ENCODE measurements at regions not wholly inside any gene's neighbourhood (a gene's known extent, or its start where the extent isn't known, plus 50 kb on each side); places are given as distances from the start of the nearest gene placed in this dataset.

GRCh38 chrX:45788941-45789348 is 588.3 kb upstream of the DIPK2B start:
- Histone ChIP-seq H3K27ac (replicated peaks) (no peak overlapping the region), H3K4me3 (replicated peaks; ENCODE audit: insufficient read depth, low read length) (no peak overlapping the region), H3K27me3 (ENCODE audit: insufficient read depth, poor library complexity, severe bottlenecking) (no peaks in the 10 kb centered on the region)
- no peak for DNase-seq (ENCODE audit: low read depth in 1 of 2, low spot score in 1 of 2)
- TF ChIP-seq REST (IDR thresholded peaks at IDR 0.05; ENCODE audit: insufficient replicate concordance, low read depth) (no peak), GABPA (IDR thresholded peaks at IDR 0.05; ENCODE audit: low read depth) (no peak), POLR2AphosphoS5 (IDR thresholded peaks at IDR 0.05; ENCODE audit: low read depth) (no peak), SPI1 (IDR thresholded peaks at IDR 0.05; ENCODE audit: borderline replicate concordance, low read depth) (no peak), CTCF (IDR thresholded peaks at IDR 0.05; ENCODE audit: insufficient read depth, low read length) (no peak)

GRCh38 chrX:45788315-45788714 is 587.6 kb upstream of the DIPK2B start:
- Histone ChIP-seq H3K27ac (replicated peaks) (no peak overlapping the region), H3K4me3 (replicated peaks; ENCODE audit: insufficient read depth, low read length) (no peak overlapping the region), H3K27me3 (ENCODE audit: insufficient read depth, poor library complexity, severe bottlenecking) (no peaks in the 10 kb centered on the region)
- DNase-seq (ENCODE audit: low read depth in 1 of 2, low spot score in 1 of 2) = no peak
- TF ChIP-seq CTCF (IDR thresholded peaks at IDR 0.05; ENCODE audit: insufficient read depth, low read length) = no peak
- TF ChIP-seq REST (IDR thresholded peaks at IDR 0.05; ENCODE audit: insufficient replicate concordance, low read depth) = no peak
- no peak for TF ChIP-seq SPI1 (IDR thresholded peaks at IDR 0.05; ENCODE audit: borderline replicate concordance, low read depth)
- TF ChIP-seq GABPA (IDR thresholded peaks at IDR 0.05; ENCODE audit: low read depth) = no peak
- no peak for TF ChIP-seq POLR2AphosphoS5 (IDR thresholded peaks at IDR 0.05; ENCODE audit: low read depth)

GRCh38 chrX:45784590-45784989 is 583.9 kb upstream of the DIPK2B start:
- no peak for DNase-seq (ENCODE audit: low read depth in 1 of 2, low spot score in 1 of 2)
- TF ChIP-seq CTCF (IDR thresholded peaks at IDR 0.05; ENCODE audit: insufficient read depth, low read length) (no peak), POLR2AphosphoS5 (IDR thresholded peaks at IDR 0.05; ENCODE audit: low read depth) (no peak), REST (IDR thresholded peaks at IDR 0.05; ENCODE audit: insufficient replicate concordance, low read depth) (no peak), GABPA (IDR thresholded peaks at IDR 0.05; ENCODE audit: low read depth) (no peak), SPI1 (IDR thresholded peaks at IDR 0.05; ENCODE audit: borderline replicate concordance, low read depth) (no peak)
- H3K27me3 ChIP-seq (ENCODE audit: insufficient read depth, poor library complexity, severe bottlenecking) = no peaks in the 10 kb centered on the region
- H3K4me3 ChIP-seq (replicated peaks; ENCODE audit: insufficient read depth, low read length) = no peak overlapping the region
- H3K27ac ChIP-seq (replicated peaks) = no peak overlapping the region
